HepG2 (cell line): ENCODE measurements at regions not wholly inside any gene's neighbourhood (a gene's known extent, or its start where the extent isn't known, plus 50 kb on each side); places are given as distances from the start of the nearest gene placed in this dataset.

Experiments
- ATAC-seq: fragments of 200-7000 bp; cut with Tn5 transposase; 3 replicates; pipeline ENCODE4 v1.9.1; 2020; ENCODE audit warnings: mild to moderate bottlenecking, moderate library complexity
- BruUV-seq: library from RNA; stranded (reverse); fragments of 400-500 nt; replicated peaks from 2 replicates; lab custom pipeline; 2021; lab: Mats Ljungman, UMichigan
- CTCF ChIA-PET: fragments of 300-600 bp; formaldehyde crosslinking; extraction: SDS; loops from one replicate; lab custom pipeline; 2021; ENCODE audit warnings: low total read pairs, inconsistent platforms, low intra/inter-chr PET ratio; lab: Yijun Ruan, JAX
- POLR2A ChIA-PET: fragments of 350-600 bp; sonication (Branson Sonifier 250); formaldehyde crosslinking; loops from one replicate; lab custom pipeline; 2020; ENCODE audit warnings: antibody characterized with exemption, inconsistent platforms; lab: Yijun Ruan, JAX
- DNase-seq: peaks from one replicate; pipeline ENCODE4 v3.0.0-alpha.2; 2015; ENCODE audit warnings: low spot score
- FAIRE-seq: peaks from 3 replicates; lab custom pipeline; 2011; peaks lifted over from hg19 to GRCh38; lab: Jason Lieb, UNC
- H2AFZ ChIP-seq: one replicate; pipeline ENCODE4 v1.6.1; 2011; ENCODE audit warnings: low read length, inconsistent platforms
- H3K27ac ChIP-seq: fragments of 300-600 bp; 3 replicates; pipeline ENCODE4 v1.8.0; 2011; ENCODE audit warnings: mixed run types, mild to moderate bottlenecking, mixed read lengths, low read length, inconsistent platforms; ENCODE audit not compliant: insufficient read depth; ENCODE audit errors: extremely low read length
- H3K27me3 ChIP-seq, 2 experiments: fragments of 200-600 bp in 1 of 2; 2 replicates in 1 of 2; 3 replicates in 1 of 2; pipeline versions ENCODE4 v1.6.0 to v1.8.0; 2011; ENCODE audit warnings: low read length in 2 of 2, mild to moderate bottlenecking in 2 of 2, moderate library complexity in 2 of 2, inconsistent platforms in 1 of 2; ENCODE audit not compliant: insufficient read depth in 2 of 2, control insufficient read depth in 1 of 2
- H3K36me3 ChIP-seq, 2 experiments: fragments of 200-600 bp in 1 of 2; replicated peaks in 1 of 2; 2 replicates in 1 of 2; 3 replicates in 1 of 2; pipeline versions ENCODE4 v1.5.1 to v1.8.0; 2011; ENCODE audit warnings: low read length in 2 of 2, inconsistent platforms in 1 of 2; ENCODE audit not compliant: insufficient read depth in 2 of 2, control insufficient read depth in 1 of 2
- H3K4me1 ChIP-seq: 2 replicates; pipeline ENCODE4 v1.5.1; 2012; ENCODE audit warnings: low read length, inconsistent platforms; ENCODE audit not compliant: insufficient read depth
- H3K4me2 ChIP-seq: 2 replicates; pipeline ENCODE4 v1.6.0; 2011; ENCODE audit warnings: low read depth, low read length, inconsistent platforms
- H3K4me3 ChIP-seq, 3 experiments: fragments of 200-600 bp in 1 of 3; sonication (generic), shearing (Covaris generic) in 1 of 3; replicated peaks in 1 of 3; 2 replicates each; pipeline ENCODE4 v1.5.1; 2011 to 2016; ENCODE audit warnings: low read length in 3 of 3, inconsistent platforms in 2 of 3, low read depth in 2 of 3, mild to moderate bottlenecking in 2 of 3, control low read depth in 1 of 3, mixed read lengths in 1 of 3; ENCODE audit not compliant: insufficient read depth in 1 of 3
- H3K79me2 ChIP-seq: one replicate; pipeline ENCODE4 v1.6.1; 2011; ENCODE audit warnings: low read length, inconsistent platforms; ENCODE audit not compliant: insufficient read depth
- H3K9ac ChIP-seq: 2 replicates; pipeline ENCODE4 v1.6.0; 2011; ENCODE audit warnings: mild to moderate bottlenecking, low read depth, low read length, inconsistent platforms; ENCODE audit not compliant: insufficient read depth
- H3K9me3 ChIP-seq: 2 replicates; pipeline ENCODE4 v1.5.1; 2012; ENCODE audit warnings: mild to moderate bottlenecking, low read length
- H4K20me1 ChIP-seq: 2 replicates; pipeline ENCODE4 v1.6.0; 2011; ENCODE audit warnings: inconsistent platforms, mild to moderate bottlenecking, low read length, moderate library complexity; ENCODE audit not compliant: insufficient read depth
- HDAC2 ChIP-seq: sonication (generic); formaldehyde crosslinking; IDR thresholded peaks from 2 replicates; pipeline ENCODE4 v1.4.0; 2020; ENCODE audit warnings: missing genetic modification reagents
- PAWR ChIP-seq: sonication (generic); formaldehyde crosslinking; IDR thresholded peaks from 2 replicates; pipeline ENCODE4 v1.4.0; 2020; ENCODE audit warnings: missing genetic modification reagents, mild to moderate bottlenecking, borderline replicate concordance
- SAP130 ChIP-seq: IDR thresholded peaks from 2 replicates; pipeline ENCODE4 v1.6.1; 2016; ENCODE audit warnings: low read depth
- SNAPC2 ChIP-seq: sonication (generic); formaldehyde crosslinking; IDR thresholded peaks from 2 replicates; pipeline ENCODE4 v1.8.1; 2022; ENCODE audit warnings: mild to moderate bottlenecking, missing genetic modification reagents
- TAF15 ChIP-seq: fragments of 200-400 bp; formaldehyde crosslinking; IDR thresholded peaks from one replicate; pipeline ENCODE4 v1.6.1; 2018; ENCODE audit warnings: mild to moderate bottlenecking, low read depth, low read length; ENCODE audit not compliant: poor library complexity, severe bottlenecking
- ZFP90 ChIP-seq: sonication (generic); formaldehyde crosslinking; IDR thresholded peaks from 2 replicates; pipeline ENCODE4 v1.8.0; 2022; ENCODE audit warnings: missing genetic modification reagents, mild to moderate bottlenecking, inconsistent platforms, borderline replicate concordance
- ZNF207 ChIP-seq: fragments of 450-650 bp; IDR thresholded peaks from 2 replicates; pipeline ENCODE4 v1.6.1; 2016; ENCODE audit warnings: antibody characterized with exemption, borderline replicate concordance
- ZNF570 ChIP-seq: sonication (generic); formaldehyde crosslinking; IDR thresholded peaks from 2 replicates; pipeline ENCODE4 v1.4.0; 2020; ENCODE audit warnings: mild to moderate bottlenecking, missing genetic modification reagents, borderline replicate concordance
- WGBS: methylation state at CpG from one replicate; pipeline ENCODE4 v1.1.6; 2017; ENCODE audit warnings: low lambda C conversion rate; 5-methylcytosine and 5-hydroxymethylcytosine counted together
- in situ Hi-C: cut with HindIII; loops from 2 replicates; pipeline ENCODE4 v1.10.0; 2017; ENCODE audit warnings: low pct_unique_long_range_greater_than_20kb; ENCODE audit not compliant: extremely low pct_ligation_motif_present
- intact Hi-C: fragments of 100-400 bp; cut with micrococcal nuclease; formaldehyde crosslinking; loops from one replicate; pipeline ENCODE4 v1.10.0; 2022; ENCODE audit not compliant: unreplicated experiment
- TF ChIP-seq, protein P1 (sequence below): sonication (generic); formaldehyde crosslinking; IDR thresholded peaks from 2 replicates; pipeline ENCODE4 v1.5.0; 2020; ENCODE audit warnings: missing genetic modification reagents, mild to moderate bottlenecking, borderline replicate concordance
- TF ChIP-seq, protein P2 (sequence below): sonication (generic); formaldehyde crosslinking; IDR thresholded peaks from 2 replicates; pipeline ENCODE4 v1.9.0; 2021; ENCODE audit warnings: mild to moderate bottlenecking, missing genetic modification reagents

DNA sequence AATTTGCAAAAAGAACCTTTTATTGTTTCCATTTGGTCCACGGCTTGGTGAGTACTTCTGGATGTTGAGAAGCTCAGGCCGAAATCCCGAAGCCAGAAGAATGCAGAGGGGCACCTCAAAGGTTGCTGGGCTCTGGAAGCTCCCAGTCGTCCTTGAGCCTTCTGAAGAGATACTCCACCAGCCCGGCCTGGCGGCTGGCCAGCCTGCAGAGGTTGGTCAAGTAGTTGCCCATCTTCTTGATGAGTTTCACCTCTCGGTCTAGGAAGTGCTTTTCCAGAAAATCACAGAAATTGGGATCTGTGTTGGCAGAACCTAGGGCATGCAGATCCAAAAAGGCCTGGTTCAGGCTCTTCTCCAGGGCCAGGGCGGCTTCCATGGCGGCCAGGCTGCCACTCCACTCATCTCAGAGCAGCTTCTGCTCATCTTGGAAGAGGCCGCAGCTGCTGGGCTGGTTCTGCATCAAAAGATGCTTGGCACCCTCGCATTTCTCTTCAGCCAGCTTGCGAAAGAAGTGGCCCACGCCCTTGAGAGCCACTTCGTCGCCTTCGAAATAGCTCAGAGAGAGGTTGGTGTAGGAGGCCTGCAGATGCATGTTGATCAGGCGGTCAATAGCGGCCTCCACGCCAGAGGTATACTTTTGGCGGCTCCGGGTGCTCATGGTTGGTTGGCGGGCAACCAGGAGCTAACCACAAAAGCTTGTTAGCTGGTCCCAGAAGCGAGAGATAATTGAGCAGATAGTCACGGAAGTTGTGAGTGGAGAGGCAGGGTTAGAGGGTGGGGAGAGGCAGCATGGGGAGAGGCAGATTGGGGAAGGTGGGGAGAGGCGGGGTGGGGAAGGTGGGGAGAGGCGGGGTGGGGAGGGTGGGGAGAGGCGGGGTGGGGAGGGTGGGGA is 76.5 kb upstream of the TSPAN7 start:
- H4K20me1 ChIP-seq = no peaks in the 10 kb centered on the region
- H3K4me3 ChIP-seq = no peak overlapping the region
- no peak for FAIRE-seq
- no peaks in the 10 kb centered on the region for H3K36me3 ChIP-seq
- intact Hi-C loops = no loop called here
- H3K9me3 ChIP-seq = no peaks in the 10 kb centered on the region
- H3K27me3 ChIP-seq = no peaks in the 10 kb centered on the region
- TF ChIP-seq PAWR (CRISPR knock-in tag) (no peak), ZFP90 (CRISPR knock-in tag) (no peak), ZNF207 (no peak), HDAC2 (CRISPR knock-in tag) (no peak)
- TF ChIP-seq, protein P1, sequence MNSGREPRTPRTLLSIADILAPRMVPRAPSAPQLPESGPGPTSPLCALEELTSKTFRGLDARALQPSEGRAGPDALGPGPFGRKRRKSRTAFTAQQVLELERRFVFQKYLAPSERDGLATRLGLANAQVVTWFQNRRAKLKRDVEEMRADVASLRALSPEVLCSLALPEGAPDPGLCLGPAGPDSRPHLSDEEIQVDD (CRISPR knock-in tag) = no peak
- TF ChIP-seq, all 625 proteins: peak for 0
- DNase-seq (no peak), ATAC-seq (no peak)
- ChIA-PET CTCF (no interaction called here), POLR2A (no interaction called here)
- Histone ChIP-seq H3K79me2 (no peaks in the 10 kb centered on the region), H2AFZ (no peak overlapping the region), H3K9ac (no peak overlapping the region), H3K27ac (no peak overlapping the region), H3K4me1 (no peaks in the 10 kb centered on the region), H3K4me2 (no peak overlapping the region)
- WGBS = 65% methylated on average over 21 of the region's 27 CpGs
- no TSS peak for BruUV-seq
- in situ Hi-C loops = no loop called here

DNA sequence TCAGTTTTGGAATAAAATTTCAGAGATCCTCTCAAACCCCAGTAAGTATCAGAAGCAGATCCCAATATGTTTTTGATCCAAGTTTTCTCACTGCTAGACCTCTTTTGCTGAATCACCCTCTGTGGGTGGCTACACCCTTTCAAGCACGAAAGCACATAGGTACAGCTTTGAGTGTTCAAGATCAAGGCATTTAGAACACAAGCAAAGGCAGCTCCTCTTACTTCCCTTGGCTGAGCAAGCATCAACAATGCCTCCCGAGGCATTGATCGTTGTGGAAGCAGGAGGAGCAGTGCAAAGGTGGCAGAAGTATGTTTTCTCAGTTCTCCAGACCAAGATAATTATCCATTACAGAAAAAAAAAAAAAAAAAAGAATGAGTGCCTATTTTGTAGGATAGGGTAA is 72.0 kb upstream of the TSPAN7 start:
- Histone ChIP-seq H3K79me2 (no peaks in the 10 kb centered on the region), H3K4me2 (no peak overlapping the region), H3K4me3 (no peak overlapping the region), H2AFZ (no peak overlapping the region), H4K20me1 (no peaks in the 10 kb centered on the region), H3K36me3 (no peaks in the 10 kb centered on the region), H3K27ac (no peak overlapping the region), H3K9me3 (no peaks in the 10 kb centered on the region), H3K9ac (no peak overlapping the region), H3K27me3 (no peaks in the 10 kb centered on the region), H3K4me1 (no peaks in the 10 kb centered on the region)
- no TSS peak for BruUV-seq
- intact Hi-C loops (no loop called here), in situ Hi-C loops (no loop called here)
- CTCF ChIA-PET = no interaction called here
- DNase-seq (no peak), ATAC-seq (no peak), FAIRE-seq (no peak)
- POLR2A ChIA-PET = no interaction called here
- WGBS = 0% methylated on average over 2 of the region's 3 CpGs
- no peak for TF ChIP-seq SNAPC2 (CRISPR knock-in tag)
- no peak for TF ChIP-seq ZNF570 (CRISPR knock-in tag)
- TF ChIP-seq, protein P2, sequence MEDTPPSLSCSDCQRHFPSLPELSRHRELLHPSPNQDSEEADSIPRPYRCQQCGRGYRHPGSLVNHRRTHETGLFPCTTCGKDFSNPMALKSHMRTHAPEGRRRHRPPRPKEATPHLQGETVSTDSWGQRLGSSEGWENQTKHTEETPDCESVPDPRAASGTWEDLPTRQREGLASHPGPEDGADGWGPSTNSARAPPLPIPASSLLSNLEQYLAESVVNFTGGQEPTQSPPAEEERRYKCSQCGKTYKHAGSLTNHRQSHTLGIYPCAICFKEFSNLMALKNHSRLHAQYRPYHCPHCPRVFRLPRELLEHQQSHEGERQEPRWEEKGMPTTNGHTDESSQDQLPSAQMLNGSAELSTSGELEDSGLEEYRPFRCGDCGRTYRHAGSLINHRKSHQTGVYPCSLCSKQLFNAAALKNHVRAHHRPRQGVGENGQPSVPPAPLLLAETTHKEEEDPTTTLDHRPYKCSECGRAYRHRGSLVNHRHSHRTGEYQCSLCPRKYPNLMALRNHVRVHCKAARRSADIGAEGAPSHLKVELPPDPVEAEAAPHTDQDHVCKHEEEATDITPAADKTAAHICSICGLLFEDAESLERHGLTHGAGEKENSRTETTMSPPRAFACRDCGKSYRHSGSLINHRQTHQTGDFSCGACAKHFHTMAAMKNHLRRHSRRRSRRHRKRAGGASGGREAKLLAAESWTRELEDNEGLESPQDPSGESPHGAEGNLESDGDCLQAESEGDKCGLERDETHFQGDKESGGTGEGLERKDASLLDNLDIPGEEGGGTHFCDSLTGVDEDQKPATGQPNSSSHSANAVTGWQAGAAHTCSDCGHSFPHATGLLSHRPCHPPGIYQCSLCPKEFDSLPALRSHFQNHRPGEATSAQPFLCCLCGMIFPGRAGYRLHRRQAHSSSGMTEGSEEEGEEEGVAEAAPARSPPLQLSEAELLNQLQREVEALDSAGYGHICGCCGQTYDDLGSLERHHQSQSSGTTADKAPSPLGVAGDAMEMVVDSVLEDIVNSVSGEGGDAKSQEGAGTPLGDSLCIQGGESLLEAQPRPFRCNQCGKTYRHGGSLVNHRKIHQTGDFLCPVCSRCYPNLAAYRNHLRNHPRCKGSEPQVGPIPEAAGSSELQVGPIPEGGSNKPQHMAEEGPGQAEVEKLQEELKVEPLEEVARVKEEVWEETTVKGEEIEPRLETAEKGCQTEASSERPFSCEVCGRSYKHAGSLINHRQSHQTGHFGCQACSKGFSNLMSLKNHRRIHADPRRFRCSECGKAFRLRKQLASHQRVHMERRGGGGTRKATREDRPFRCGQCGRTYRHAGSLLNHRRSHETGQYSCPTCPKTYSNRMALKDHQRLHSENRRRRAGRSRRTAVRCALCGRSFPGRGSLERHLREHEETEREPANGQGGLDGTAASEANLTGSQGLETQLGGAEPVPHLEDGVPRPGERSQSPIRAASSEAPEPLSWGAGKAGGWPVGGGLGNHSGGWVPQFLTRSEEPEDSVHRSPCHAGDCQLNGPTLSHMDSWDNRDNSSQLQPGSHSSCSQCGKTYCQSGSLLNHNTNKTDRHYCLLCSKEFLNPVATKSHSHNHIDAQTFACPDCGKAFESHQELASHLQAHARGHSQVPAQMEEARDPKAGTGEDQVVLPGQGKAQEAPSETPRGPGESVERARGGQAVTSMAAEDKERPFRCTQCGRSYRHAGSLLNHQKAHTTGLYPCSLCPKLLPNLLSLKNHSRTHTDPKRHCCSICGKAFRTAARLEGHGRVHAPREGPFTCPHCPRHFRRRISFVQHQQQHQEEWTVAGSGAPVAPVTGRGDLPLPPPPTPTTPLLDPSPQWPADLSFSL (CRISPR knock-in tag) = no peak
- no peak for TF ChIP-seq SAP130 (CRISPR knock-in tag)
- no peak for TF ChIP-seq TAF15
